Natural killer cell (primary cell): ENCODE measurements at regions not wholly inside any gene's neighbourhood (a gene's known extent, or its start where the extent isn't known, plus 50 kb on each side); places are given as distances from the start of the nearest gene placed in this dataset.

Experiments used
- ATAC-seq, 3 donors: fragments of 150-1000 bp in 2 of 3; fragments of 200-7000 bp in 1 of 3; cut with Tn5 transposase; 1 replicate in 1 of 3; 2 replicates in 2 of 3; pipeline ENCODE4 v1.10.0; 2021; ENCODE audit warnings: mild to moderate bottlenecking in 2 of 3, moderate library complexity in 2 of 3
- DNase-seq, 2 donors: peaks; one replicate each; pipeline versions ENCODE4 v3.0.0 to v3.0.0-alpha.2; 2013 to 2021; ENCODE audit warnings: mixed read lengths in 1 of 2
- H3K27ac ChIP-seq: one replicate; pipeline ENCODE4 v1.5.1; 2013; ENCODE audit warnings: mild to moderate bottlenecking, low read length
- H3K27me3 ChIP-seq: one replicate; pipeline ENCODE4 v1.6.1; 2013; ENCODE audit warnings: low read length; ENCODE audit not compliant: control insufficient read depth, insufficient read depth
- H3K36me3 ChIP-seq: one replicate; pipeline ENCODE4 v1.6.1; 2013; ENCODE audit warnings: low read length; ENCODE audit not compliant: control insufficient read depth, insufficient read depth
- H3K4me1 ChIP-seq: one replicate; pipeline ENCODE4 v1.6.1; 2013; ENCODE audit warnings: low read length; ENCODE audit not compliant: control insufficient read depth, insufficient read depth
- H3K4me3 ChIP-seq: one replicate; pipeline ENCODE4 v1.5.1; 2013; ENCODE audit warnings: low read length
- H3K9me3 ChIP-seq: one replicate; pipeline ENCODE4 v1.6.1; 2013; ENCODE audit warnings: low read length; ENCODE audit not compliant: control insufficient read depth, insufficient read depth
- H3K27ac Mint-ChIP-seq, 2 donors: one replicate each; pipeline ENCODE4 v1.8.0; 2022; ENCODE audit warnings: mild to moderate bottlenecking in 2 of 2, mixed read lengths in 2 of 2, moderate library complexity in 1 of 2
- H3K27me3 Mint-ChIP-seq, 2 donors: one replicate each; pipeline ENCODE4 v1.8.0; 2022; ENCODE audit warnings: low read depth in 2 of 2, mixed read lengths in 2 of 2
- H3K36me3 Mint-ChIP-seq: one replicate; pipeline ENCODE4 v1.8.0; 2022; ENCODE audit warnings: mixed read lengths
- H3K4me1 Mint-ChIP-seq, 2 donors: one replicate each; pipeline ENCODE4 v1.8.0; 2022; ENCODE audit warnings: mixed read lengths in 2 of 2
- H3K4me3 Mint-ChIP-seq: one replicate; pipeline ENCODE4 v1.8.0; 2022; ENCODE audit warnings: mild to moderate bottlenecking, moderate library complexity, mixed read lengths
- H3K9me3 Mint-ChIP-seq, 2 donors: one replicate each; pipeline ENCODE4 v1.8.0; 2022; ENCODE audit warnings: mixed read lengths in 2 of 2
- CTCF ChIP-seq: fragments of 200-600 bp; IDR thresholded peaks from one replicate; pipeline ENCODE4 v1.8.0; 2022; ENCODE audit warnings: antibody characterized with exemption
- WGBS: methylation state at CpG from one replicate; pipeline ENCODE4 v1.1.7; 2013; ENCODE audit warnings: missing lambda C conversion rate; ENCODE audit not compliant: insufficient coverage; 5-methylcytosine and 5-hydroxymethylcytosine counted together
- intact Hi-C: fragments of 100-400 bp; cut with micrococcal nuclease; formaldehyde crosslinking; loops from one replicate; pipeline ENCODE4 v1.14.2; 2022

GRCh38 chr5:74288448-74289108, 351.9 kb downstream of the ENC1 start:
- Mint-ChIP-seq H3K9me3 (no peaks in the 10 kb centered on the region), H3K27ac (no peak overlapping the region), H3K4me3 (no peak overlapping the region), H3K36me3 (no peaks in the 10 kb centered on the region), H3K27me3 (peaks cover 32 to 68% of the 10 kb centered on the region in 2 donors), H3K4me1 (no peaks in the 10 kb centered on the region)
- H3K36me3 ChIP-seq, result no peaks in the 10 kb centered on the region
- no peak for ATAC-seq
- H3K9me3 ChIP-seq, result no peaks in the 10 kb centered on the region
- no peak for TF ChIP-seq CTCF
- DNase-seq, result no peak
- H3K4me1 ChIP-seq, result no peaks in the 10 kb centered on the region
- no peaks in the 10 kb centered on the region for H3K27me3 ChIP-seq
- intact Hi-C loops, result no loop called here
- WGBS, result 78% methylated on average over 2 of the region's 3 CpGs
- no peak overlapping the region for H3K4me3 ChIP-seq
- no peak overlapping the region for H3K27ac ChIP-seq

GRCh38 chr5:74288038-74288437, 352.5 kb downstream of the ENC1 start:
- Histone ChIP-seq H3K4me3 (no peak overlapping the region), H3K36me3 (no peaks in the 10 kb centered on the region), H3K27ac (no peak overlapping the region), H3K9me3 (no peaks in the 10 kb centered on the region), H3K27me3 (no peaks in the 10 kb centered on the region), H3K4me1 (no peaks in the 10 kb centered on the region)
- ATAC-seq (no peak), DNase-seq (no peak)
- H3K9me3 Mint-ChIP-seq, result no peaks in the 10 kb centered on the region
- H3K27me3 Mint-ChIP-seq, result peaks cover 32 to 71% of the 10 kb centered on the region in 2 donors
- no peak for TF ChIP-seq CTCF
- intact Hi-C loops, result no loop called here
- no peaks in the 10 kb centered on the region for H3K4me1 Mint-ChIP-seq
- WGBS, result 95% methylated on average over 2 of the region's 4 CpGs
- H3K36me3 Mint-ChIP-seq, result no peaks in the 10 kb centered on the region
- H3K27ac Mint-ChIP-seq, result no peak overlapping the region
- H3K4me3 Mint-ChIP-seq, result no peak overlapping the region

DNA sequence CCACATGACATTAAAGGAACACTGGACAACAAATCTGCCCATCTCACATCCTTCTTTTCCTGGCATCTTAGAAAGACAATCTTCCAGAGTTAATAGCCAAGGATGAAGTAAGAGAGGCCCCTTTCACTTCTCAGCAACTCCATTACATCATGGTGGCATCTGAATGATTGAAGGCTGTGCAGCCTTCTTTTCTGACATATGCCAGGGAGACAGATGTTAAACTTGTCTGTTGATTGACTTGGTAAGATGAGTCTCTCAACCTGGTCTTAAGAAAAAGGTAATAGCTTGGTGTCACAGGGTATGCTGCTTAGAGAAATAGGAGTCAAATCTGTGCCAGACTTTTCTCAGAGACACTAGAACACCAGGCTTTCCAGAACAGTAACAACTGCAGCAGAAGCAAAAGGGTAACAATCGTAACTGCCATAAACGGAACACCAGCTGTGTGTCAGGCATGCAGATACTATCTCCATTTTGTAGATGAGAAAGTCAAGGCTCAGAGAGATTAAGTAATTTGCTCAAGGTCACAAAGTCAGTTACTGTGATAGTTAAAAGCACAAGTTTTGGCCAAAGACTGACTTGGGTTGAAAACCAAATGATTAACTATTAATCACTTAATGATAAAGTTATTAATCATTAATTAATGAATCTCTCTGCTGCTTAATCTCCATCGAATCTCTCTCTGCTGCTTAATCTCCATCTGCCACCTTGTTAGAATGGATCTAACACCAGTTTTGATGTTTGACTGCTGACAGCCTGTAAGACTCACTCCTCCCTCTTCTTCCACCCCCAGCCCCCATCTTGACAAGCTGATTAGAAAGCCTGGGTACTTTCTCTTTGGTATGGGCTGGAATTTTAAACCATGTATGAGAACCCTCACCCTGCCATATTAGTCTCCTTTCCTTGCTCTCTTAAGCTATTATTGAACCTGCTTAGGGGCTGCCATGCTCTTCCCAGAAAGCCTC, 353.5 kb downstream of the ENC1 start:
- TF ChIP-seq CTCF, result no peak
- no peak overlapping the region for H3K4me3 ChIP-seq
- H3K4me1 Mint-ChIP-seq, result no peaks in the 10 kb centered on the region
- ATAC-seq (no peak), DNase-seq (no peak)
- H3K9me3 Mint-ChIP-seq, result no peaks in the 10 kb centered on the region
- H3K27ac Mint-ChIP-seq, result no peak overlapping the region
- 76% methylated on average over 3 of the region's 3 CpGs for WGBS
- H3K27ac ChIP-seq, result no peak overlapping the region
- H3K9me3 ChIP-seq, result no peaks in the 10 kb centered on the region
- no peaks in the 10 kb centered on the region for H3K36me3 ChIP-seq
- H3K4me3 Mint-ChIP-seq, result no peak overlapping the region
- H3K27me3 Mint-ChIP-seq, result peaks cover 31 to 73% of the 10 kb centered on the region in 2 donors
- H3K36me3 Mint-ChIP-seq, result no peaks in the 10 kb centered on the region
- no peaks in the 10 kb centered on the region for H3K4me1 ChIP-seq
- intact Hi-C loops, result no loop called here
- no peaks in the 10 kb centered on the region for H3K27me3 ChIP-seq
